Neural progenitor cell (in vitro differentiated cells): ENCODE measurements at regions not wholly inside any gene's neighbourhood (a gene's known extent, or its start where the extent isn't known, plus 50 kb on each side); places are given as distances from the start of the nearest gene placed in this dataset.

Source experiments
- EZH2 ChIP-seq: fragments of 200-600 bp; sonication (generic); IDR thresholded peaks from 2 replicates; pipeline ENCODE4 v1.6.1; 2017; ENCODE audit warnings: antibody characterized with exemption, mild to moderate bottlenecking, moderate library complexity
- EZH2phosphoT487 ChIP-seq: fragments of 200-600 bp; sonication (generic); IDR thresholded peaks from 2 replicates; pipeline ENCODE4 v1.6.1; 2017; ENCODE audit warnings: antibody characterized with exemption
- TF ChIP-seq, protein P1 (sequence below): fragments of 200-600 bp; sonication (generic); IDR thresholded peaks from 2 replicates; pipeline ENCODE4 v1.5.1; 2017; ENCODE audit warnings: antibody characterized with exemption, mild to moderate bottlenecking

DNA sequence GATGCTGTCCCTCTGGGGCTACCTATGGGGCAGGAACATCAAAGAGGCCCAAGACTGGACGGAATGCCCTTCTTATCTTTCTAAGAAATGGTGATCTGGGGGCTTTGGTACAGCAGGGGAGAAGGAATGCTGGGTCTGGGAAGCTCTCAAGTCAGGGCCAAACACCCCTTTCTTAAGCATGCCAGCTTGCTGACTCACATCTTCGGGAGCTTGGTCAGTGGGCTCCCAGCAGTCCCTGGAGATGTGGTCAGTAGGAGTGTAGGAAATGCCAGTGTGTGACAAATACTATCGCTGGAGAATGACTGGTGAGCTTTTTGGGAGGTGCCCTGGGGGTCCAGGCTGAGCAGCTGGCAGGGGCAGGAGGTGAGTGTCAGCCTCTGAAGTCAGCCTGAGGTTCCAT lies 105.0 kb upstream of the CDC42EP3 start:
- TF ChIP-seq, protein P1, sequence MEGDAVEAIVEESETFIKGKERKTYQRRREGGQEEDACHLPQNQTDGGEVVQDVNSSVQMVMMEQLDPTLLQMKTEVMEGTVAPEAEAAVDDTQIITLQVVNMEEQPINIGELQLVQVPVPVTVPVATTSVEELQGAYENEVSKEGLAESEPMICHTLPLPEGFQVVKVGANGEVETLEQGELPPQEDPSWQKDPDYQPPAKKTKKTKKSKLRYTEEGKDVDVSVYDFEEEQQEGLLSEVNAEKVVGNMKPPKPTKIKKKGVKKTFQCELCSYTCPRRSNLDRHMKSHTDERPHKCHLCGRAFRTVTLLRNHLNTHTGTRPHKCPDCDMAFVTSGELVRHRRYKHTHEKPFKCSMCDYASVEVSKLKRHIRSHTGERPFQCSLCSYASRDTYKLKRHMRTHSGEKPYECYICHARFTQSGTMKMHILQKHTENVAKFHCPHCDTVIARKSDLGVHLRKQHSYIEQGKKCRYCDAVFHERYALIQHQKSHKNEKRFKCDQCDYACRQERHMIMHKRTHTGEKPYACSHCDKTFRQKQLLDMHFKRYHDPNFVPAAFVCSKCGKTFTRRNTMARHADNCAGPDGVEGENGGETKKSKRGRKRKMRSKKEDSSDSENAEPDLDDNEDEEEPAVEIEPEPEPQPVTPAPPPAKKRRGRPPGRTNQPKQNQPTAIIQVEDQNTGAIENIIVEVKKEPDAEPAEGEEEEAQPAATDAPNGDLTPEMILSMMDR = no peak
- TF ChIP-seq EZH2 (no peak), EZH2phosphoT487 (no peak)
